Superior temporal gyrus (tissue), 1 donor: ENCODE measurements at regions not wholly inside any gene's neighbourhood (a gene's known extent, or its start where the extent isn't known, plus 50 kb on each side); places are given as distances from the start of the nearest gene placed in this dataset.

Source experiments
- DNase-seq: peaks from one replicate; pipeline ENCODE4 v3.0.0-alpha.2; 2016; ENCODE audit errors: extremely low spot score

DNA sequence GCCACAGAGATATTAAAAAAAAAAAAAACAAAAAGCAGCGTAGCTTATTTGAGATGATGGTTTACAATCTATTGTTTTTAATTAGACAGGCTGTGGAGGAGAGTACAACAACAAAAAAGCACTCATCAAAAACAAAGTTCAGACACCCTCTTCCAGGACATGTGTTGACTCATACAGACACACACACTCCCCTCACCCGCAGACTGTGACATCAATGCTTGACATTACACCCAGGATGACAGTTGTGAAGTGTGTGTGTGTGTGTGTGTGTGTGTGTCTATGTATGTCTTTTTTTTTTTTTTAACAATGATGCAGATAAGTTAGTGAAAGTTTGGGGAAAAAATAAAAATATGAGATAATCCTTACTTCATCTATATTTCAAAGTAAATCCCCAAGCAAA lies 303.6 kb downstream of the GPAM start:
- no peak for DNase-seq

DNA sequence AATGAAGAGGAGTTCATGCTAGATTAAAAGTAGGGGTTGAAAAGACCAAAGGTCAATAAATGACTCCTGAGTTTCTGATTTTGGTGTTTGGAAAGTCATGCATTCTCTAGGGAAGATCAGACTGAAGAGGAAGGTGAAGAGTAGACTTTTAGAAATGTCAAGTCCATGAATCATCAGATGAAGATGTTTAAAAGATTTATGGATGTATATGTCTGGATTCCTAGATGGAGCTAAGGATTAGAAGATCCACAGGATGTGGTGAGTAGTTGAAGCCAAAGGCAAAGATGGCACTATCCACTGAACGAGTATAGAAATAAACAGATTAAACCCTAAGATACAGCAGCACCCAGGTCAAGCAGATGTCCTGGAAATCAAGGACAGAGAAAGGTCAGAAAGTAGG lies 298.5 kb downstream of the GPAM start:
- no peak for DNase-seq

DNA sequence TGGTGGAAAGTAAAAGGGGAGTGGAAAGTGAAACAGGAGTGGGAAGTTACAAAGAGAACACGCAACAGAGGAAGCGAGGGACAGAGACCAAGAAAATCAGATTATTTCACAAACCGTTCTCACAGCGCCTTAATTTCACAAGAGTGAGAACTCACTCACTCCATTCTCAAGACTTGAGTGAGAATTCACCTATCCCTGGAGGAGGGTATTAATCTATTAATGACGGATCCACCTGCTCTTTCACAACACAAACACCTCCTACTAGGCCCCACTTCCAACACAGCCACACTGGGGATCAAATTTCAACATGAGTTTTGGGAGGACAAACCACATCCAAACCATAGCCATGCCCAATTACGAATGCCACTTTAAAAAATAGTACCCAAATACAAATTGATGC lies 297.6 kb downstream of the GPAM start:
- no peak for DNase-seq

DNA sequence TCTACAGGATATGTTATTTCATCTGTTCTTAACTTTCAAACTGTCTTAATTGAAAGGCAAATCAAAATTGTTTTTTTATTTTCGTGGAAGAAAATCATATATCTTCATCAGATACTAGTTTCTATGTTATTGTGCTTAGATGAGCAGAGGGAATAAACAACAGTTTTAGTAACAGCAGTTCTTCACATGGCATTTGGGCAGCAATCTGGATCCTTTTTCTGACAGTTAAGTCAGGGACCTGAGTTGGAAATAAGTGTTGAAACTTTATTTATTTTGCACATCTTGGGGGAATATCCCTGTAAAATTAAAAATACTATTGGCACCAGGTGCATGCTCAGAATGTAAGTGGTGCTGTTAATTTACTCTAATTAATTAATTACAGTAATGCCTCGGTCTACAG lies 296.3 kb downstream of the GPAM start:
- no peak for DNase-seq

DNA sequence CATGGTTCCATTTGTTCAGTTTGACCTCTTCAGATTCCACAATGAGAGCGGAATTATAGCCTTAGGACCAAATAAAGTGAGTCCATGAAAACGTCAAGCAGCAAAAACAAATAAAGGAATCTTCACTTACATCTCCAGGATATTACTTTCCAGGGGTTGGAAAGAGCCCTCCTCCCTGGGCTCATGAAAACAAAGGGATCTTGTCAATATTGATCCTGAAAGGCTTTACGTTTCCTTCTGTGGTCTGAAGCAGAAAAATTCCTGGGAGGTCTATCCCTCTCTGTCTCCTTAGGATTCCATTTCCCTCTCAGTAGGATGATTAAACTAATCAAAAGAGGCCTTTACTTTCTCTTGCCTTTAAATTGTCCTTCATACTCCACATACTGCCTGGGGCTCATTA lies 293.5 kb downstream of the GPAM start:
- DNase-seq: no peak

DNA sequence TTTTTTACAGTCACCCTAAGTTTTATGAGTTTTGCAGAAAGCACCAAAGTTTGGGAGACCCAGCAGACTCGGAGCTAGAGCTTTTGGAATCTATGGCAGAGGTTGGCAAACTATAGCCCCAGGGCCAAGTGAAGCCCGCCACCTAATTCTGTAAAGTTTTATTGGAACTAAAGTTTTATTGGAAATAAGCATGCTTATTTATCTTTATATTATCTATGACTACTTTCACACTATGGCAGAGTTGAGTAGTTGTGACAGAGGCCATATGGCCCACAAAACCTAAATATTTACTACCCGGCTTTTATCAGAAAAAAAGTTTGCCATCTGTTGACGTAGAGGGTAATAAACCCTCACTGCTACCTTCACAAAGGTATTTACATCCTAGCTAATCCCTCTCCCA lies 267.6 kb downstream of the GPAM start:
- DNase-seq: no peak

DNA sequence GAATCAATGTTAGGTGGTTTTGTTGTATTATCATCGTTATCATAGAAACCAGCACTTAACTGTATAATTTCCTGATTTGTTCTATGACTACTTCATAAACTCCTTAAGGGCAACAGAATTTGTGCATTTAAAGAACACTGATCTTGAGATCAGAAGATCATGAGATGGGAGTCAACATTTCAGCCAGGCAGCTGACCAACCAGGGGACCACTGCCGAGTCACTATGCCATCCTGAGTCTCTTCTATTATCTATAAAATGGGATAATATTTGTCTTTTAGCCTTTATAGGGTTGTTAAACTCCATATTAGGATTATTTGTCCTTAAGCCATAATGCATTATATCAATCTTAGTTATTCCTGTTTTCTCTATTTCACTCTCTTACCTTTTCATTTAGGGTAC lies 261.7 kb downstream of the GPAM start:
- DNase-seq: no peak

DNA sequence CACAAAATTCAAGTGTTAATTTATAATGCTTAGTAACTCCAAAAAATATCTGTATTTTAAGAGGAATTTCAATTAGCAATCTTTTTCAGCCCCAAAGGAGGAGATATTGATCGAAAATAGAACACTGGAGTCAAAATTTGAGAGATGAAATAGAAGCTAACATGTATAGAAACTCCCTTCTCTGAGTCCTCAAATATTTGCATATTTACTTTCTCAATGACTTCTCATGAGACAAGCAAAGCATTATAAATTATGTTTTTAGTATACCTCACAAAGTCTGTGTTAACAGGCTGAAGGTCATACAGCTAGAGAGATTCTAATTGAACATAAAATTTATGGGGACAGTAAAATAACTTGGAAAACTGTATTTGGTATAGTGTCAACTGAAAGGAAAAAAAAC lies 260.5 kb downstream of the GPAM start:
- DNase-seq: no peak

DNA sequence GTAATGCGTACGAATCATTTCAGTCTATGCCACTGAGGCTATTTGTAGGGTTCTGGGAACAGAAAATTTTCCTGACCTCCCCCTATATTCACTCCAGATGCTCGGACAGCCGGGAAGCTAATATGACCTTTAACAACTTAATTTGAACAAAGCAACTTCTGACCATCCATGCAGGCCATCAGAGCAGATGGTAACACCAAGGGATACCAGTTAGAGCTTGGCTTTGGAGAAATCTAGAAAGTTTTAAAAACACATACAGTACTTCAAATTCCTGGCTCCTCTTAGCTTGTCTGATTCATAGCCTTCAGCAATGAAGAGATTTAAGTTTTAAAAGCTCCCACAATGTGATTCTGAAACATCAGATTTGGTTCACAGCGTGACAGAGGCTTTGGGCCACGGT lies 257.3 kb downstream of the GPAM start:
- DNase-seq: no peak

DNA sequence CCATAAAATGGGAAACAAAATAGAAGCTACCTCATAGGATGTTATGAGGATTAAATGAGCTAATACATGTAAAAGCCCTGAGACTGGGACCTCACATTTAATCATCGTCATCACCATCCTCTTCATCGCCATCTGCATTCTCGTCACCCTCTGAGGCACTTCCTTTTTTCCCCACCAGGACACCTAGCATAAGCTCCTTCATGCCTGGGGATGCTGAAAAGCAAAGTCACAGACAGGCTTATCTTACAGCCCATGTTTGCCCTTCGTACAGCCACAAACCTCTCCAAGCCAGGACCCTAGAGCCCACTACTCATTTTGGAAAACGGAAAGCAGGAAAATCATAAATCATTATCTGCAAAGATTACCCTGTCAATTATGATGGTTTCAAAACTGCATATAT lies 249.6 kb downstream of the GPAM start:
- DNase-seq: no peak

DNA sequence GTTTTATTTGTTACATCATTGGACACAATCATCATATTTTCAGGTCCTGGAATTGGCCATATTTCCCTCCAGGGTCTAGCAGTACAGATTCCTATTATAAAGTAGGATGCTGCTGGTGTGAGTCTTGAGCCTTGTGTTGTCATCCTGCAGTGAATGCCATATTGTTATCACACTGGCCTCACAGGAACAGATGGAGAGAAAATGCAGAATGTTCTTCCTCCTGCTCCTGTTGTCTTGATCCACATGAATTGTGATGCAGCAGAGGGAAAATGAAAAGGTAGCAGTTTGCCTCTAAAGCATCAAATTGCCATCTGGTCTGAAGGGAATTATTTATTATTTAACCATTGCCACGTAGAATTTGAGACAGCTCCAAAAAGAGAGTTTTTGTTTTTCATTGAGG lies 248.6 kb downstream of the GPAM start:
- DNase-seq: no peak

DNA sequence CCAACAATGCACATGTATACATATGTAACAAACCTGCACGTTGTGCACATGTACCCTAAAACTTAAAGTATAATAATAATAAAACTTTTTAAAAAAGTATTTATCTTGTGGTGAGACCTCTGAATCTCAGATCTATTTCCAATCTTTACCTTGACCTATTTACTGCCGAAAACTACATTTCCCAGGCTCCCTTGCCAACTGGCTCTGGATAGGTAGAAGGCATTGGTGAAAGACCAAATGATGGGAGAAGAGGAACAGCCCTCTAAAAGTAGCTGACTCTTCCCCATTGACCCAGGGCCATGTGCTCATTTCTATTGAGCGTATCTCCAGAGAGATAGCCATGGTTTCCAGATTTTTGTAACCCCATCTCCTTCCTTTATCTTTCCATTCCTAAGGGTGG lies 247.4 kb downstream of the GPAM start:
- DNase-seq: no peak

DNA sequence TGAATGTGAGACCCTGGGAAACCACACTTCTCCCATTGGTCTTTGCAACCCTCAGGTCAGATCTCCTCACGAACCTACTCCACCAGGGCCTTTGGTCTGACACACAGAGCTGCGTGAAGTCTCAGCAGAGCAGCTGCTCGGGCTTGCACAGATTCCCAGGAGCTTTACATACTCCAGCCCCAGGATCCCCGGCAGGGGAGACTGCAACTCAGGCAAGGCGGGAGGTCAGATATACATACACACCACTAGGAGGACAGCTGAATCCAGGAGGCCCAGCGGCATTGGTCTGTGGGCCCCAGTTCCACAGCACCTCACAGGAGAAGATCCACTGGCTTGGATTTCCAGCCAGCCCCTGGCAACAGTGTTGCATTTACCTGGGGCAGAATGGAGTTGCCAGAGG lies 239.2 kb downstream of the GPAM start:
- DNase-seq: no peak

DNA sequence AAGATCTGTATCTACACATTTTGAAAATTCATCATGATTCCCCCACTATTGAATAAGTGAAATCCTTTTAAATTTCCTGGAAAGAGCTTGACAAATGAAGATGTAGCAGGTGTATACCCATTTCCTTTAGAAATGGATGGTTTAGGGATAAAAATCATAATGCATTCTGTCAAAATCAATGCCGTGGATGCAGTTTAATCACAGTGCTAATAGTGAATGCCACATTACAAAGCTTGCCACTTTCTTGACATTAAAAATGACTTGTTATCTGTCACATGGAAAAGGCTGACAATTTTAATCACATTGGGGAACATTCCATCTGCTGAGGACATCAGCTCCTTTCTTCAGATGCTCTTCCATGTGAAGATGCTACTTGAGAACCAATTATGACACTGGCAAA lies 229.6 kb downstream of the GPAM start:
- DNase-seq: no peak

DNA sequence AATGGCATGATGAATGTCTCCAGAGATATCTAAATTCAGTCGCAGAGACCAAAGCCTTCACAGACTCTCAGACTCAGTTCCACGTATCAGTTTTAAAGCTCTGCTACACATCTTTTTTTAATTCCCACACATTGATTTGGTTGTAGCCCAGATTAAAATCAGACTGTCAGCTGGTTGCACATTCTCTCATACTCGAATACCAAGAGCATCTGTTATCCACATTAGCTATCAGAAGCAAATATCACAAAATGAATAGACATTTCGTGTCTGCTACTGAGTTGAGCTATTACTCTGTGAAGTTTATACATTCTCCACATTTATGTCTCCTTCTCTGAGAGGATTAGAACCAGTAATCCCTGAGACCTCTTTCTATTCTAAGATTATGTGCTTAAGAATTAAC lies 229.2 kb downstream of the GPAM start:
- DNase-seq: no peak

DNA sequence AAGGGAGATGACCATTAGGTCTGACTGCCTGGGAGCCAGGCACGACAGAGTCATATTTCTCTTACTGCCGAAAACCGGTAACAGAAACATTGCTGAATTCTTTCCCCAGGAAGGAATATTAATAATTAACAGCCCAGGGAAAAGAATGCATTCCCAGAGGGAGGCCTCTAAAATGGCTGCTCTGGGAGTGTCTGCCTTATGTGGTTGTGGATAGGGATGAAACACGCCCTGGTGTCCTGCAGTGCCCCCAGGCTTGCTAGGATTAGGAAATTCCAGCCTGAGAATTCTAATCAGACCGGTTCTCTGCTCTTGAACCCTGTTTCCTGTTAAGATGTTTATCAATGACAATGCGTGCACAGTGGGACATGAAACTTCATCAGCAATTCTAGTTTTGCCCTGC lies 226.7 kb downstream of the GPAM start:
- DNase-seq: no peak

DNA sequence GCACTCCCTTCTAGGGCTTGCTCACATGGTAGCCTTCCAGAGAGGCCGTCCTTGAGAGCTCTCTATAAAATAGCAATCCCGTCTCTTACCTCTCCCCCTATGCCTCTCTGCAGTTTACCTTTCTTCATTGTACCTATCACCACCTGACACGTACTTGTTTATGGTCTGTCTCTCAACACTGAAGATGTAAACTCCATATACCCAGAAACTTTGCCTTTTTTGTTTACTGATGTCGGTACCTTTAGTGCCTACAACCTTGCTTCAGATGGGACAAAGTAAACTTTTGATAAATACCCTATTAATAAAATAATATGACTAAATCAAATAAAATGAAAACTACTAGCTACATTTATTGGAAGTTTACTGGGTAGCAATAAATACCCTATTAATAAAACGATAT lies 220.6 kb downstream of the GPAM start:
- no peak for DNase-seq

DNA sequence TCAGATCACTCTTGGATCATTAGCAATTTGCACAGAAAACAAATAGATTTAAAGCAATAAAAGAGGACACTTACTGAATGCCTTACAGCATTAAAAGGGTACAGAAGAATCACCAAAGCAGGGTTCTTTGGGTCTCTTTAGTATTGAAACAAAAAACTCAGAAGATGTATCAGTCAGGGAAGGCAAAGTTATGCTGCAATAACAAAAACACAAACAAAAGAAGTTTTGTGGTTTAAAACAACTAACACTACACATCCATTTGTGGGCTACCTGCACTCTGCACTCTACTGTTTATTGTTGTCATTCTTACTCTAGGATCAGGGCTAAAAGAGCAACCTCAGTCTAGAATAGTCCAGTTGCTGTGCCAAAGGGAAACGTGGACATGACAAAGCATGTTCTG lies 216.4 kb downstream of the GPAM start:
- no peak for DNase-seq

DNA sequence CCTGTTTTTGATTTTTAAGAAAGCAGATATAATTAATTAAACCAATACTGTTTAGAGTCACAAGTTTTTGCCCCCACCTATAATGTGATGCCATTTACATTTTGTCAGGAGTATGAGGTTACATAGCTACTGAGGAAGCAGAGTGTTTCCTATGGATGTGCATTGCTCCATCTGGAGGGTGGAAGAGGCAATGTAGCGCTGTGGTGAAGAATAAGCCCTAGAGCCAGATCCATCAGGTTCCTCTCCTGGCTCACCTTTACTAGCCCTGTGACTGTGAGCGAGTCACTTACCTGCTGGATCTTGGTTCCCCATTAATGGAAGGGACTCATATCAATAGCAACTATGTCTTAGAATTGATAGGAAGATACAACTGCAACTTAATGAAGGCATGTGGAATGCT lies 216.0 kb downstream of the GPAM start:
- no peak for DNase-seq

DNA sequence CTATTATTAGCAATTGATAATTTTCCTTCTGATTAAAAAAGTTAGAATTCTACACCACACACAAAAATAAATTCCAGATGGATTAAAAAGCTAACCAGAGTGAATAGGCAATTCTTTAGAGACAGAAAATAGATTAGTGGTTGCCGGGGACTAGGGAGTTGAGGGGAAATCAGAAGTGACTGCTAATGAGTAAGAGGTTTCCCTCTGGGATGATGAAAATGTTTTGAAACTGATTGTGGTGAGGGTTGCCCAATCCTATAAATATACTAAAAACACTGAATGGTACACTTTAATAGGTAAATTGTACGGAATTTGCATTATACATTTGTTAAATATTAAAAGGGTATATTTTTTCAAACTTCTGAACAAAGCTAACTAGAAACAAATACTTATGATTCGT lies 214.9 kb downstream of the GPAM start:
- no peak for DNase-seq

DNA sequence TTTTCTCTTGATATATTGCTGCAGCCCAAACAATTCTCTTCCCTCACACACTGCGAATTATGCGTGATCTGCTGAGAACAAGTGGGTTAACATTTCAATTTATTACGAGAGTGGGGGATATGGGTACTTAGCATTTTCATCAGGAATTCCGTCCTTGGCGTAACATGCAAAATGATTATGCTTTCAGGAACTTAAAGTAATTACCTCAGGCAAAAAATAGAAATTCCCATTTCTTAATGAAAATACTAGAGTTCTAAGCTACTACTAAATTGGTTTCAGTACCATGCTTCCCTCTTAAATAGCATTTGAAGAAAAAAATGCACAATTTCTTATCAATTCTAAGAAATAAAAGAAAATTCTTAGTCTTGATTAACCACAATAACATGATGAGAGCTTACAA lies 213.5 kb downstream of the GPAM start:
- DNase-seq: no peak

DNA sequence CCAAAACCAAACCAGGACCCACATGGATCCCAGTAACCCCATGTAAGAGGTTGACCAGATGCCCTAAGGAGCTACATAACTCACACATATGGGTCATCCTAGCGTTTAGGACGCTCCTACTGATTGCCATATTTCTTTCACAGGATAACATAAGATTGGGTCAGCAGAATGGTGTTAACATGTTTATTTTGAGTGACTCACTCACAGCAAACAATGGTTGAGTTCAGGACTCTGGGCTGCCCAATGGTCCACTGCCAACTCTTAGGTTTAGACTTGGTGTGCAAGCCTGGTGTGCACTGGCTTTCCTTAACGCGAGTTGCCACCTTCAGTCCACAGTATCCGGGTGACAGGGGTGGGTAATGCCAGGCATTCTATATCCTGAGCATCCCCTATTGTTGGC lies 211.5 kb downstream of the GPAM start:
- DNase-seq: no peak

DNA sequence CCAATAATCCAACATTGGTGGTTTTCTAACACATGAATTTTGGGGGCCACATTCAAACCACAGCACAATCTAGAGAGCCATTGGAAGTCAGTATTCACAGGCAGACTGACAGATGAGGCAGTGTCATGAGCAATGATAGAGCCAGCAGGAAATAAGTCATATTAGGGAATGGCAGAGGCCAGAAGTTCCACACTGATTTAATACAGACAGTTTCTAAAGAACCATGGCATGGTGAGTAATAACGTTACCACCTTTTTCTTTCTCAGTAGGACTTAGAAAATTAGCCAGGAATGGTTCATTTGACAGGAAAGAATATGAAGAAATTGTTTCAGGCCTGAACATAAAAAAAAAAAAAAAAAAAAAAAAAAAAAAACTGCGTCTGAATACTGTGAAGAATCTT lies 210.3 kb downstream of the GPAM start:
- no peak for DNase-seq

DNA sequence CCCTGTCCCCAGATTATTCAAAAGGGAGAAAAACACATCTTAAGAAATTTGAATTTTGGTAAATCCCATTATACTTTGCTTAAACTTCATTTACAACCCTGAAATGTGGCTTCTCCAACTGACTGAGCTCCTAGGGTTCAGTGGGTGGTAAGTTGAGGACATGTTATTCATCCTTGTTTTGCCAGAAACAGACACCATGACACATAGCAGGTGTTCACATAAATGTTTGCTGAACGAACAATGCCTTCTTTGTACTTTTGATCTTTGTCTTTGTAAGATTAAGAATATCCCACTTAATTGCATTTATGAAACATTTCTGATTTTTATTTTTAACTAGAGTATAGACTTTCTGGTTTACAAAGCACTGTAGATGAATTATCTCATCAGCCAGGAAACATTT lies 209.7 kb downstream of the GPAM start:
- DNase-seq: no peak

DNA sequence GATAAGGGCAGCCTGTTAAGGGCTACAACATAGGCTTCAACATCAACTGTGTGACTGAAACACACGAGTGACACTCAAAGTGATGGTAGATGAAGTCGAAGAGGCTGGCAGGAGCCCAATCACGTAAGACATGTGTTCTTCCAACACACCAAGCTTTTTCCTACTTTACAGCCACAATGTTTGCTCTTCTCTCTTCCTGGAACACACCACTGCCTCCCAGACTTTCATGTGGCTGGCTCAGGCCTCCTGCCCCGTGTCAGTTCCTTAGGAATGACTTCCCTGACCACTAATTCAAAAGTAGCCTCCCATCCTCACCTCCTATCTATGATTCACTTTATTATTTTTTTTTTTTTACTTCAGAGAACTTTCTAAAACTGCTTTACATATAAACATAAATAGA lies 209.2 kb downstream of the GPAM start:
- no peak for DNase-seq
